MM.1S (cell line): ENCODE measurements at regions not wholly inside any gene's neighbourhood (a gene's known extent, or its start where the extent isn't known, plus 50 kb on each side); places are given as distances from the start of the nearest gene placed in this dataset.

Experiments
- DNase-seq: peaks from one replicate; pipeline ENCODE4 v3.0.0-alpha.2; 2015
- H2AFZ ChIP-seq: fragments of 300-600 bp; sonication (generic); 2 replicates; pipeline ENCODE4 v1.6.0; 2016; ENCODE audit warnings: antibody characterized with exemption, low read length
- H3F3A ChIP-seq: fragments of 300-600 bp; sonication (generic); 2 replicates; pipeline ENCODE4 v1.6.1; 2016; ENCODE audit warnings: mild to moderate bottlenecking, antibody characterized with exemption, low read length, moderate library complexity, mixed read lengths; ENCODE audit not compliant: insufficient read depth
- H3K27ac ChIP-seq: fragments of 300-600 bp; sonication (generic); 2 replicates; pipeline ENCODE4 v1.5.1; 2016; ENCODE audit warnings: mild to moderate bottlenecking, low read length
- H3K27me3 ChIP-seq: fragments of 300-600 bp; sonication (generic); replicated peaks from 2 replicates; pipeline ENCODE4 v1.6.0; 2016; ENCODE audit warnings: low read length; ENCODE audit not compliant: insufficient read depth
- H3K36me3 ChIP-seq: fragments of 300-600 bp; sonication (generic); replicated peaks from 2 replicates; pipeline ENCODE4 v1.6.1; 2016; ENCODE audit warnings: mild to moderate bottlenecking, low read length, mixed read lengths; ENCODE audit not compliant: insufficient read depth
- H3K4me1 ChIP-seq: fragments of 300-600 bp; sonication (generic); 2 replicates; pipeline ENCODE4 v1.6.1; 2016; ENCODE audit warnings: low read length, mixed read lengths
- H3K4me2 ChIP-seq: fragments of 300-600 bp; sonication (generic); 2 replicates; pipeline ENCODE4 v1.6.0; 2016; ENCODE audit warnings: low read depth, low read length
- H3K4me3 ChIP-seq: fragments of 300-600 bp; sonication (generic); 2 replicates; pipeline ENCODE4 v1.5.1; 2016; ENCODE audit warnings: low read length, mixed read lengths
- H3K79me2 ChIP-seq: fragments of 300-600 bp; sonication (generic); 2 replicates; pipeline ENCODE4 v1.6.1; 2016; ENCODE audit warnings: mixed run types, low read length, mixed read lengths
- H3K9ac ChIP-seq: fragments of 300-600 bp; sonication (generic); 2 replicates; pipeline ENCODE4 v1.6.1; 2016; ENCODE audit warnings: low read length, mixed read lengths
- H3K9me2 ChIP-seq: fragments of 300-600 bp; sonication (generic); replicated peaks from 2 replicates; pipeline ENCODE4 v1.6.1; 2016; ENCODE audit warnings: mild to moderate bottlenecking, low read length, mixed read lengths; ENCODE audit not compliant: insufficient read depth
- H3K9me3 ChIP-seq: fragments of 300-600 bp; sonication (generic); replicated peaks from 2 replicates; pipeline ENCODE4 v1.6.1; 2016; ENCODE audit warnings: mild to moderate bottlenecking, low read length, mixed read lengths; ENCODE audit not compliant: insufficient read depth
- H4K20me1 ChIP-seq: fragments of 300-600 bp; sonication (generic); 2 replicates; pipeline ENCODE4 v1.6.1; 2016; ENCODE audit warnings: mild to moderate bottlenecking, low read length, moderate library complexity, mixed read lengths; ENCODE audit not compliant: insufficient read depth
- EZH2 ChIP-seq: fragments of 300-600 bp; sonication (generic); optimal IDR thresholded peaks from 2 replicates; pipeline ENCODE3; 2017; ENCODE audit warnings: low read depth, mild to moderate bottlenecking, antibody characterized with exemption, low read length, mixed read lengths
- EZH2phosphoT487 ChIP-seq: fragments of 300-600 bp; sonication (generic); IDR thresholded peaks from 2 replicates; pipeline ENCODE4 v1.6.1; 2018; ENCODE audit warnings: antibody characterized with exemption, low read length
- TF ChIP-seq, protein P1 (sequence below): fragments of 300-600 bp; sonication (generic); IDR thresholded peaks from 2 replicates; pipeline ENCODE4 v1.5.1; 2016; ENCODE audit warnings: antibody characterized with exemption, low read length, mixed read lengths

GRCh38 chr1:199510314-199510713, 517.2 kb upstream of the NR5A2 start:
- TF ChIP-seq, protein P1, sequence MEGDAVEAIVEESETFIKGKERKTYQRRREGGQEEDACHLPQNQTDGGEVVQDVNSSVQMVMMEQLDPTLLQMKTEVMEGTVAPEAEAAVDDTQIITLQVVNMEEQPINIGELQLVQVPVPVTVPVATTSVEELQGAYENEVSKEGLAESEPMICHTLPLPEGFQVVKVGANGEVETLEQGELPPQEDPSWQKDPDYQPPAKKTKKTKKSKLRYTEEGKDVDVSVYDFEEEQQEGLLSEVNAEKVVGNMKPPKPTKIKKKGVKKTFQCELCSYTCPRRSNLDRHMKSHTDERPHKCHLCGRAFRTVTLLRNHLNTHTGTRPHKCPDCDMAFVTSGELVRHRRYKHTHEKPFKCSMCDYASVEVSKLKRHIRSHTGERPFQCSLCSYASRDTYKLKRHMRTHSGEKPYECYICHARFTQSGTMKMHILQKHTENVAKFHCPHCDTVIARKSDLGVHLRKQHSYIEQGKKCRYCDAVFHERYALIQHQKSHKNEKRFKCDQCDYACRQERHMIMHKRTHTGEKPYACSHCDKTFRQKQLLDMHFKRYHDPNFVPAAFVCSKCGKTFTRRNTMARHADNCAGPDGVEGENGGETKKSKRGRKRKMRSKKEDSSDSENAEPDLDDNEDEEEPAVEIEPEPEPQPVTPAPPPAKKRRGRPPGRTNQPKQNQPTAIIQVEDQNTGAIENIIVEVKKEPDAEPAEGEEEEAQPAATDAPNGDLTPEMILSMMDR, result no peak
- TF ChIP-seq EZH2 (no peak), EZH2phosphoT487 (no peak)
- DNase-seq, result no peak
- Histone ChIP-seq H3K27me3 (no peaks in the 10 kb centered on the region), H3K9me2 (no peaks in the 10 kb centered on the region), H4K20me1 (no peaks in the 10 kb centered on the region), H3K4me2 (no peak overlapping the region), H3K9ac (no peak overlapping the region), H3K9me3 (no peaks in the 10 kb centered on the region), H3K4me3 (no peak overlapping the region), H3K79me2 (no peaks in the 10 kb centered on the region), H3K27ac (no peak overlapping the region), H2AFZ (no peak overlapping the region), H3K4me1 (no peaks in the 10 kb centered on the region), H3K36me3 (no peaks in the 10 kb centered on the region), H3F3A (no peaks in the 10 kb centered on the region)

DNA sequence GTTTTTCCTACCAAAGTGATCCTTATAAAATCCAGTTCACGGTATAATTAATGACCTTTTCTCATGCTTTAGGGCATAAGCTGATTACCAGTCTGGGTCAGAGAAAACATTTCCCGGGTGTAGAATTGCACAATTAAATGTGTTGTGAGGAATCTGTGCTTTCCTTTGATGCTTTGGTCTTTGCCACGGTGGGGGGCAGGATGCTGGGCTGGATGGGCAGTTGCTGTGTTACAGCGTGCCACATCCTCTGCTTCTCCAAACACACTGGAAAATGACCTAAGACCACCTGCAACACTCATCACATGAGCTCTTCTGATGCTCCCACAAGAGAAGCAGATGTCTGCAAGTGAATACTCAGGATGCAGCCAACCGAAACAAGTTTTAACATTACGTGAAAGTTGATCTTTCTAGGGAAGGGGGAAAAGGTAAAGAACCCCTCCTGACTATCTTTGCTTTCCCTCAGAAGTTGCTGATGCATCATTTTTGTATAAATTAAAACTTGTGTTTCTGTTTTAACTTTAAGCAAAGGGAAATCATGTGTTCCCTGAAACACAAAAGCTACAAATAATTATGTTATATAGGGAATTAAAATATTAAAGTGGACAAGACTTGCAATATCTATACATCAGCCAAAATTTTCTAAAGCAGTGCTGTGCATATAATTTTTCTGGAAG, 515.3 kb upstream of the NR5A2 start:
- Histone ChIP-seq H3K27me3 (no peaks in the 10 kb centered on the region), H3K4me2 (no peak overlapping the region), H3K27ac (no peak overlapping the region), H3K36me3 (no peaks in the 10 kb centered on the region), H3K9ac (no peak overlapping the region), H3K4me1 (no peaks in the 10 kb centered on the region), H3K9me2 (no peaks in the 10 kb centered on the region), H3K9me3 (no peaks in the 10 kb centered on the region), H2AFZ (no peak overlapping the region), H3F3A (no peaks in the 10 kb centered on the region), H4K20me1 (no peaks in the 10 kb centered on the region), H3K79me2 (no peaks in the 10 kb centered on the region), H3K4me3 (no peak overlapping the region)
- TF ChIP-seq EZH2, result no peak
- TF ChIP-seq, protein P1, result no peak
- TF ChIP-seq EZH2phosphoT487, result no peak
- no peak for DNase-seq

DNA sequence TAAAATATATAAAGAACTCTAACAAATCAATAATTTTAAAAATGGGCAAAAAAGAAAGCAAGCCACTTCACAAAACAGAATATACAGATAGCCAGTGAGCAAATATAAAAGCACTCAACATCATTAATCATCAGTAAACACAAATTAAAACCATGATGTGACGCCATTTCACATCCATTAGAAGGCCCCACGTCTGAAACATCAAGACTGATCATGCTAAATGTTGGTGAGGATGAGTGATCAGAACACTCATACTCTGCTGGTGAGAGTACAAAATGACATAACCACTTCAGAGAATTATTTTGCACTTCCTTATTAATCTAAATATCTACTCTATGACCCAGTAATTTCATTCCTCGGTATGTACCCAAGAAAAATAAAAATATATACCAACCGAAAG, 512.2 kb upstream of the NR5A2 start:
- no peak overlapping the region for H3K4me2 ChIP-seq
- H3K9me2 ChIP-seq, result no peaks in the 10 kb centered on the region
- no peaks in the 10 kb centered on the region for H3K9me3 ChIP-seq
- no peak overlapping the region for H3K4me3 ChIP-seq
- no peak overlapping the region for H2AFZ ChIP-seq
- H3K36me3 ChIP-seq, result no peaks in the 10 kb centered on the region
- H3K27me3 ChIP-seq, result no peaks in the 10 kb centered on the region
- no peak overlapping the region for H3K9ac ChIP-seq
- H3K27ac ChIP-seq, result no peak overlapping the region
- DNase-seq, result no peak
- no peaks in the 10 kb centered on the region for H4K20me1 ChIP-seq
- H3K79me2 ChIP-seq, result no peaks in the 10 kb centered on the region
- no peak for TF ChIP-seq EZH2phosphoT487
- no peaks in the 10 kb centered on the region for H3F3A ChIP-seq
- H3K4me1 ChIP-seq, result no peaks in the 10 kb centered on the region

- no peaks in the 10 kb centered on the region for H3K4me1 ChIP-seq
- no peaks in the 10 kb centered on the region for H3K9me3 ChIP-seq
- H3K36me3 ChIP-seq, result no peaks in the 10 kb centered on the region
- TF ChIP-seq, protein P1, result no peak
- TF ChIP-seq EZH2 (no peak), EZH2phosphoT487 (no peak)
- no peak overlapping the region for H3K4me2 ChIP-seq
- H3K9me2 ChIP-seq, result no peaks in the 10 kb centered on the region
- H3K27me3 ChIP-seq, result no peaks in the 10 kb centered on the region
- no peak overlapping the region for H3K9ac ChIP-seq
- no peaks in the 10 kb centered on the region for H4K20me1 ChIP-seq
- no peak overlapping the region for H3K4me3 ChIP-seq
- H3K27ac ChIP-seq, result no peak overlapping the region
- no peak overlapping the region for H2AFZ ChIP-seq
- H3K79me2 ChIP-seq, result no peaks in the 10 kb centered on the region
- no peaks in the 10 kb centered on the region for H3F3A ChIP-seq
- DNase-seq, result no peak
These were observed 505.2 kb upstream of the NR5A2 start for GRCh38 chr1:199522338-199522737.
